ENCODE measurements at regions not wholly inside any gene's neighbourhood (a gene's known extent, or its start where the extent isn't known, plus 50 kb on each side); places are given as distances from the start of the nearest gene placed in this dataset.

DNA sequence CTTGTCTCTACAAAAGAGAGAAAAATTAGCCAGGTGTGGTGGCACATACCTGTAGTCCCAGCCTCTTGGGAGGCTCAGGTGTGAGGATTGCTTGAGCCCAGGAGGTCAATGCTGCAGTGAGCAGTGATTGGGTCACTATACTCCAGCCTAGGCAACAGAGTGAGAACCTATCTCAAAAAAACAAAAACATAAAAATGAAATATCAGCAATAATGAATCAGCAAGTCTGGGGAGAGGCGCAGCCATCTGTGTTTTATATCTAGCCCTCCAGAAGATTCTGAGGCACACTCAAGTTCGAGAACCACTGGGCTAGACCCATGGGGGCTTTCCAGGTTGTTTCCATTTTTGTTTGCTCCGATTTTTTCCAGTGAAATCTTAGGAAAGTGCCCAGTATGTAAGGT is 88.1 kb upstream of the BCL6 start:
- Histone ChIP-seq H3K36me3 (no peaks in the 10 kb centered on the region), H3K9me3 (no peaks in the 10 kb centered on the region), H3K27me3 (no peaks in the 10 kb centered on the region), H3K4me1 (peaks cover 0 to 6% (median 0%) of the 10 kb centered on the region in 4 donors), H3K27ac (no peak overlapping the region), H3K4me3 (no peak overlapping the region)
- no peak for DNase-seq
- intact Hi-C loops (cut with DNase I; ENCODE audit: low total_unique reads) = no loop called here
- TF ChIP-seq CTCF (IDR thresholded peaks at IDR 0.05) = no peak

DNA sequence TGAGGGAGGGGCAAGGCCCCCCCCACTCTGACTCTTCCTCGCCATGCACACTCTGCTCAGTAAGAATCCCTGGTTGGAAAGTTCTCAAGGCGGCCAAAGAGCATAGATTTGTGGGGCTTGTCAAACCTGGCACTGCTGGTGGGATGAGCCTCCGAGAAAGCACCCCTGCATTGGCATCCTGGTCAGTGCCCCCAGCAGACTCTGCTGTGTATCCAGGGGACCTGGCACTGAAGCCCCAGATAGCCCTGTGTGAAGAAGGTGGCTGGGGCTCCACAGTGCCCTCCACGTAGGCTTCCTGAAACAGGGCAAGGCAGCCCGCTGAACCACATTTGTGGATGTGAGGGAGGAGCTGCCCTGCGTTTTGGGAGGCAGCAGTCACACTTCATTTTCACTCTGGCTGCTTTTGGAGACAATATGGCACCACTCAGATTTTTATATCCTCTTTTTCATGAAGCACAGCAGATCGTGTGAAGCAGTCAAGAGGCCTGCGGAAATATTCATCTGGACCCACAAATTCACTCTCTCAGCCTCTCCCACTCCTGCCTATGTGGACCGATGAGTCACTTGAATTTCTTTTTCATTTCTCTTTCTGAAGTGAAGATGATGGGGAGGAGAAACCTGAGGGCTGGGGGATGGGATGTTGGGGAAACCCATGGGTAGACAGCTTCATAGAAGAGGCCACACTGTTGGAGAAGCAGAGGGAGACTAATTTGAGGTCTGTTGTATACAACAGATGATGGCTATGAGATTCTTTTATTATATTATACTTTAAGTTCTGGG is 88.7 kb upstream of the BCL6 start:
- no peak for TF ChIP-seq CTCF (IDR thresholded peaks at IDR 0.05)
- no peak for DNase-seq
- Histone ChIP-seq H3K4me3 (no peak overlapping the region), H3K27ac (no peak overlapping the region), H3K36me3 (no peaks in the 10 kb centered on the region), H3K27me3 (no peaks in the 10 kb centered on the region), H3K4me1 (peaks cover 0 to 6% (median 0%) of the 10 kb centered on the region in 4 donors), H3K9me3 (no peaks in the 10 kb centered on the region)
- intact Hi-C loops (cut with DNase I; ENCODE audit: low total_unique reads) = no loop called here

DNA sequence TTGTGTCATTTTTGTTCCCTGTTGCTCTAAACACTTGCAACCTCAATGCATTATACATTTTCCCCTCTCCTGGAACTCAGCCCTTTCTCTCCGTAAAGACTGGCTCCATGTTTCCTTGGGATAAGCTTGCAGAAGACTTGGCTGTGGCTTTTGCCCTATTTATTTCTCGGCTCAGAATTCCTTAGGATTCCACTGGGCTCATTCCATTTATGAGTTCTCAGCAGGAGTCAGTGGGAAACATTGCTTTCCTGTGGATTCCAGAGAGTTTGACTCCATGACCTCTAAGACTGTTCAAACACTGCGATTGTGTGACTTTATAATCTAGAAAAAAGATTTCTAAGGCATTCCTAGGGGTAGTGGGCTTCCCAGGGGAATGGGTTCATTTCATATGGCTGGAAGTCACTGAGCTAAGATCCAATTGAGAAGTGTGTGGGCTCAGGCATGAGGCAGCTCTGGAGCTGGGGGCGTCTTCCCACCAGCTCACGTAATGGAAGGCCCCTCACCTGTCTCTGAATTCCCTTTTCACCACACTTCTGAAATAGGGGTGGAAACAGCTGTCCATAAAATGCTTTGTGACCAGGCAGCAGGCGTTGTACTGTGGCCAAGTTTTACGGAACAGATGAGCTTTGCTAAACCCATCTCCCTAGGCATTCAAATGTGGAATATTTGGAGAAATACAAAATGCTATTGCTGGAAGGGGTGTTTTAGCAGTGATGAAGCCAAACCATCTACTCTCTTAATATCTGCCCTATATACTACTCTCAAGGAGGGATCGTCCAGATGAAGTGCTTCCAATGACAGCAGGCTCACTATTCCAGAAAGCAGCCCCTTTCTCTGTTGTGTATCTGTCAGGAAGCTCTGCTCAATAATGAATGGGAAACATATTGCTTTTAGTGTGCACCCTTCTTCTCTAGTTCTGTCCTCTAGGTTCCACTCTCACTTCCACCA is 91.8 kb upstream of the BCL6 start:
- H3K9me3 ChIP-seq = no peaks in the 10 kb centered on the region
- intact Hi-C loops (cut with DNase I; ENCODE audit: low total_unique reads) = no loop called here
- peaks cover 0 to 6% (median 0%) of the 10 kb centered on the region in 4 donors for H3K4me1 ChIP-seq
- H3K27me3 ChIP-seq = no peaks in the 10 kb centered on the region
- no peak overlapping the region for H3K27ac ChIP-seq
- no peaks in the 10 kb centered on the region for H3K36me3 ChIP-seq
- H3K4me3 ChIP-seq = no peak overlapping the region
- DNase-seq = no peak
- TF ChIP-seq CTCF (IDR thresholded peaks at IDR 0.05) = no peak

GRCh38 chr3:187838016-187838540 is 92.8 kb upstream of the BCL6 start:
- no peak for DNase-seq
- Histone ChIP-seq H3K4me1 (peaks cover 0 to 6% (median 0%) of the 10 kb centered on the region in 4 donors), H3K36me3 (no peaks in the 10 kb centered on the region), H3K27me3 (no peaks in the 10 kb centered on the region), H3K9me3 (no peaks in the 10 kb centered on the region), H3K27ac (no peak overlapping the region), H3K4me3 (no peak overlapping the region)
- intact Hi-C loops (cut with DNase I; ENCODE audit: low total_unique reads) = no loop called here
- TF ChIP-seq CTCF (IDR thresholded peaks at IDR 0.05) = no peak

- Histone ChIP-seq H3K36me3 (no peaks in the 10 kb centered on the region), H3K9me3 (no peaks in the 10 kb centered on the region), H3K4me1 (peaks cover 0 to 6% (median 0%) of the 10 kb centered on the region in 4 donors), H3K27me3 (no peaks in the 10 kb centered on the region), H3K27ac (no peak overlapping the region), H3K4me3 (no peak overlapping the region)
- intact Hi-C loops (cut with DNase I; ENCODE audit: low total_unique reads) = no loop called here
- DNase-seq = no peak
- TF ChIP-seq CTCF (IDR thresholded peaks at IDR 0.05) = no peak
Observed at GRCh38 chr3:187839422-187839821, 94.2 kb upstream of the BCL6 start.
